Thoracic aorta (tissue), 2 donors: ENCODE measurements at regions not wholly inside any gene's neighbourhood (a gene's known extent, or its start where the extent isn't known, plus 50 kb on each side); places are given as distances from the start of the nearest gene placed in this dataset.

Source experiments
- ATAC-seq: fragments of 150-250 bp; one replicate; pipeline ENCODE4 v1.8.0; 2017; ENCODE audit warnings: low read depth; ENCODE audit not compliant: insufficient number of reproducible peaks, low FRiP score
- DNase-seq: peaks from one replicate; pipeline ENCODE4 v3.0.0-alpha.2; 2020; ENCODE audit warnings: low spot score
- H3K27ac ChIP-seq, 2 donors: fragments of 200-600 bp; sonication (generic); 1 replicate in 1 of 2; 2 replicates in 1 of 2; pipeline ENCODE4 v1.5.1; 2016; ENCODE audit warnings: mild to moderate bottlenecking in 2 of 2, moderate library complexity in 2 of 2
- H3K27me3 ChIP-seq: fragments of 200-600 bp; sonication (generic); replicated peaks from 2 replicates; pipeline ENCODE4 v1.6.0; 2016; ENCODE audit warnings: mild to moderate bottlenecking; ENCODE audit not compliant: insufficient read depth
- H3K36me3 ChIP-seq: fragments of 200-600 bp; sonication (generic); one replicate; pipeline ENCODE4 v1.5.1; 2016
- H3K4me1 ChIP-seq, 2 donors: fragments of 200-600 bp; sonication (generic); 1 replicate in 1 of 2; 2 replicates in 1 of 2; pipeline versions ENCODE4 v1.5.1 to v1.6.0; 2016; ENCODE audit warnings: low read depth in 2 of 2, mild to moderate bottlenecking in 1 of 2; ENCODE audit not compliant: control insufficient read depth in 1 of 2
- H3K4me3 ChIP-seq: fragments of 200-600 bp; sonication (generic); 2 replicates; pipeline ENCODE4 v1.5.1; 2016; ENCODE audit warnings: mild to moderate bottlenecking
- H3K9me3 ChIP-seq: fragments of 200-600 bp; sonication (generic); 2 replicates; pipeline ENCODE4 v1.5.1; 2016
- TF ChIP-seq, protein P1 (sequence below): fragments of 200-600 bp; sonication (generic); IDR thresholded peaks from one replicate; pipeline ENCODE4 v1.5.1; 2019; ENCODE audit warnings: antibody characterized with exemption

DNA sequence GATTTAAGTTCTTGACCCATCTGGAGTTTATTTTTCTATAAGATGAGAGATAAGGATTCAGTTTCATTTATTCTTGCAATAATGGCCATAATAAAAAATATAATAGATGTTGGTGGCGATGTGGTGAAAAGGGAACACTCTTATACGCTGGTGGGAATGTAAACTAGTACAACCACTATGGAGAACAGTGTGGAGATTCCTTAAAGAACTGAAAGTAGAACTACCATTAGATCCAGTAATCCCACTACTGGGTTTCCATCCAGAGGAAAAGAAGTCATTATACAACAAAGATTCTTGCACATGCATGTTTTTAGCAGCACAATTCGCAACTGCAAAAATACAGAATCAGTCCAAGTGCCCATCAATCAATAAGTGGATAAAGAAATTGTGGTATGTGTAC, 1040.5 kb upstream of the GYPC start:
- ATAC-seq (no peak), DNase-seq (no peak)
- H3K27ac ChIP-seq: no peak overlapping the region
- H3K9me3 ChIP-seq: no peaks in the 10 kb centered on the region
- no peaks in the 10 kb centered on the region for H3K36me3 ChIP-seq
- TF ChIP-seq, protein P1, sequence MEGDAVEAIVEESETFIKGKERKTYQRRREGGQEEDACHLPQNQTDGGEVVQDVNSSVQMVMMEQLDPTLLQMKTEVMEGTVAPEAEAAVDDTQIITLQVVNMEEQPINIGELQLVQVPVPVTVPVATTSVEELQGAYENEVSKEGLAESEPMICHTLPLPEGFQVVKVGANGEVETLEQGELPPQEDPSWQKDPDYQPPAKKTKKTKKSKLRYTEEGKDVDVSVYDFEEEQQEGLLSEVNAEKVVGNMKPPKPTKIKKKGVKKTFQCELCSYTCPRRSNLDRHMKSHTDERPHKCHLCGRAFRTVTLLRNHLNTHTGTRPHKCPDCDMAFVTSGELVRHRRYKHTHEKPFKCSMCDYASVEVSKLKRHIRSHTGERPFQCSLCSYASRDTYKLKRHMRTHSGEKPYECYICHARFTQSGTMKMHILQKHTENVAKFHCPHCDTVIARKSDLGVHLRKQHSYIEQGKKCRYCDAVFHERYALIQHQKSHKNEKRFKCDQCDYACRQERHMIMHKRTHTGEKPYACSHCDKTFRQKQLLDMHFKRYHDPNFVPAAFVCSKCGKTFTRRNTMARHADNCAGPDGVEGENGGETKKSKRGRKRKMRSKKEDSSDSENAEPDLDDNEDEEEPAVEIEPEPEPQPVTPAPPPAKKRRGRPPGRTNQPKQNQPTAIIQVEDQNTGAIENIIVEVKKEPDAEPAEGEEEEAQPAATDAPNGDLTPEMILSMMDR: no peak
- H3K4me3 ChIP-seq: no peak overlapping the region
- no peaks in the 10 kb centered on the region for H3K27me3 ChIP-seq
- no peaks in the 10 kb centered on the region for H3K4me1 ChIP-seq

DNA sequence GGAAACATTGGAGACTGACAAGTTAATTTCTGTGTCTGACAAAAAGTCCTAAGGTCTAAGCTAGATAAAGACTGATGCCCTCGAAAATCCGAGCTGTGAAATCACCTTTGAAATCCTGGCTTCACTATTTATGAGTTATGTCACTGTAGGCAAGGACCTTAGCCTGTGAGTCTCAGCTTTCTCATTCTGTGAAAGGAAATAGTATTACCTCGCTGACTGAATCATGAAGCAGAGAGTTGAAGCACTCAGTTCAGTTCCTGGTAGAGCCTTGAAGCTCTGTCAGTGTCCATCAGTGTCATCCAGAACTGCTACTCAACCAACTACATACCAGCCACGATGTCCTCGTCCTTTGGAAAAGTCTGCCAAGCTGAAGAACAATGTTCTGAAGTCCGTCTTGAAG, 1025.6 kb upstream of the GYPC start:
- Histone ChIP-seq H3K27ac (no peak overlapping the region), H3K4me3 (no peak overlapping the region), H3K4me1 (no peaks in the 10 kb centered on the region), H3K9me3 (no peaks in the 10 kb centered on the region), H3K27me3 (no peaks in the 10 kb centered on the region), H3K36me3 (no peaks in the 10 kb centered on the region)
- TF ChIP-seq, protein P1: no peak
- ATAC-seq (no peak), DNase-seq (no peak)

DNA sequence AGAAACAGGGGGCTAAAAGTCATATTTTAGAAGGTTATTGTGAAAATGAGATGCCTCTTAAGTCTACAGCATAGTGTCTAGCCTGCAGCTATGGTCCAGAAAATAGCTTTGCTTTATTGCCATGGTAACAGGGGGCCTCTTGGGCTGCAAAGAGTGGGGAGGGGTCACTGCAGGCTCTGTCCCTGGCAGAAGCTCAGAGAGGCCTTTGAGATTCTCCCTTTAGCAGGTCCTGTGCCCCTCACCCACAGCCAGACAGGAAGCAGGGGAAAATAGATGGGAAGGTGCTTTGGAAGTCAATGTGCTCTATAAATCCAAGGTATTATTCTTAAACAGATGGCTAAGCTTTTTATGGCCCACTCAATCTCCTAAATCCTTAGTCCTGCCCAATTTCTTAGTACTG, 1021.3 kb upstream of the GYPC start:
- TF ChIP-seq, protein P1: no peak
- no peaks in the 10 kb centered on the region for H3K27me3 ChIP-seq
- no peaks in the 10 kb centered on the region for H3K4me1 ChIP-seq
- H3K9me3 ChIP-seq: no peaks in the 10 kb centered on the region
- no peak overlapping the region for H3K4me3 ChIP-seq
- H3K27ac ChIP-seq: no peak overlapping the region
- ATAC-seq (no peak), DNase-seq (no peak)
- no peaks in the 10 kb centered on the region for H3K36me3 ChIP-seq

DNA sequence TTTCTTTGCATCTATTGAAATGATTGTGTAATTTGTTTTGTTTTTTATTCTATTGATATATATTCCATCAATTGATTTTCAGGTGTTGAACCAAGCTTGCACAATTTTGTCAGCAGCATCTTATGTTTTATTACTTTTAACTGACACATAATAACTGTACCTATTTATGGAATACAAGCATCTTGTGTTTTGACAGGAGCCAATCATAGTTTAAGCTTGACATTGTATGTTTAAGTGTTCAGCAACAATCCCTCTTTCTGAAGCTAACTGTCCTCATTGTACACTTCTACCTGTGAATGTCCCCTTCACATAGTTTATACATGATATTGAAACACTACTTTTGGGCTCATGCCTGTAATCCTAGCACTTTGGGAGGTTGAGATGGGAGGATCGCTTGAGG, 1017.6 kb upstream of the GYPC start:
- ATAC-seq (no peak), DNase-seq (no peak)
- H3K9me3 ChIP-seq: no peaks in the 10 kb centered on the region
- H3K36me3 ChIP-seq: no peaks in the 10 kb centered on the region
- H3K27me3 ChIP-seq: no peaks in the 10 kb centered on the region
- TF ChIP-seq, protein P1: no peak
- H3K4me3 ChIP-seq: no peak overlapping the region
- H3K4me1 ChIP-seq: no peaks in the 10 kb centered on the region
- no peak overlapping the region for H3K27ac ChIP-seq

DNA sequence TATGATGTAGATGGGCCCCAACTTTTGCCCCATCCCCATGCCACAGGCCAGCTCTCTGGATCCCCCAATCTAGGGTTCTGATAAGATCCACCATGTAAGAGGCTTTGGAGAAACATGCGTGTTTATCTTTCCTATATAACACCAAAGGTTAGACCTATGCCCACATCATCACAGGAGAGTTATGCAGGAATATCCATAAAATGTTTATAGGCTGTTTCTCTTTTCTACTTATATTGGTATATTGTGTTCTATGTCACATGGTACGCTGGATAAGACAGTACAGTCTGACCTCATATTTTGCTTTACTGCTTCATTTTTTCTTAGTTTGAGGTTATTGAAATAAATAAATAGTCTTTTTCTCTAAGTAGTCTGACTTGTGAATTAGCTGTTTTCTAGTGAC, 1013.9 kb upstream of the GYPC start:
- TF ChIP-seq, protein P1: no peak
- Histone ChIP-seq H3K27ac (no peak overlapping the region), H3K36me3 (no peaks in the 10 kb centered on the region), H3K4me3 (no peak overlapping the region), H3K27me3 (no peaks in the 10 kb centered on the region), H3K9me3 (no peaks in the 10 kb centered on the region), H3K4me1 (no peaks in the 10 kb centered on the region)
- DNase-seq (no peak), ATAC-seq (no peak)
